H9 (cell line): ENCODE measurements at regions not wholly inside any gene's neighbourhood (a gene's known extent, or its start where the extent isn't known, plus 50 kb on each side); places are given as distances from the start of the nearest gene placed in this dataset.

Source experiments
- DNase-seq: peaks from one replicate; pipeline ENCODE4 v3.0.0-alpha.2; 2017
- H2AFZ ChIP-seq: one replicate; pipeline ENCODE4 v1.6.1; 2013; ENCODE audit warnings: mild to moderate bottlenecking, low read length, control low read depth, moderate library complexity
- H2AK5ac ChIP-seq: 2 replicates; pipeline ENCODE4 v1.6.1; 2013; ENCODE audit warnings: low read length, control low read depth, mixed read lengths; ENCODE audit not compliant: insufficient read length
- H2BK120ac ChIP-seq: one replicate; pipeline ENCODE4 v1.6.1; 2013; ENCODE audit warnings: low read depth, mild to moderate bottlenecking, low read length, control low read depth, inconsistent platforms; ENCODE audit not compliant: poor library complexity, severe bottlenecking
- H2BK12ac ChIP-seq: 2 replicates; pipeline ENCODE4 v1.6.1; 2013; ENCODE audit warnings: low read length, control low read depth, mixed read lengths, low read depth; ENCODE audit not compliant: insufficient read length
- H2BK15ac ChIP-seq: 2 replicates; pipeline ENCODE4 v1.6.1; 2013; ENCODE audit warnings: low read depth, low read length, control low read depth
- H2BK20ac ChIP-seq: one replicate; pipeline ENCODE4 v1.6.1; 2013; ENCODE audit warnings: low read depth, mild to moderate bottlenecking, low read length, control low read depth, inconsistent platforms; ENCODE audit not compliant: poor library complexity, severe bottlenecking
- H2BK5ac ChIP-seq: 2 replicates; pipeline ENCODE4 v1.6.1; 2013; ENCODE audit warnings: low read length, control low read depth, mixed read lengths; ENCODE audit not compliant: insufficient read length
- H3K14ac ChIP-seq: 2 replicates; pipeline ENCODE4 v1.6.1; 2013; ENCODE audit warnings: low read length, control low read depth; ENCODE audit not compliant: insufficient read depth
- H3K18ac ChIP-seq: 2 replicates; pipeline ENCODE4 v1.6.1; 2013; ENCODE audit warnings: low read depth, mild to moderate bottlenecking, mixed read lengths, low read length, control low read depth; ENCODE audit not compliant: insufficient read length
- H3K23ac ChIP-seq: 2 replicates; pipeline ENCODE4 v1.6.1; 2013; ENCODE audit warnings: low read length, control low read depth, mixed read lengths, low read depth; ENCODE audit not compliant: insufficient read length
- H3K23me2 ChIP-seq: 2 replicates; pipeline ENCODE4 v1.6.1; 2013; ENCODE audit warnings: low read depth, mild to moderate bottlenecking, mixed read lengths, low read length, control low read depth; ENCODE audit not compliant: insufficient read length, poor library complexity, severe bottlenecking
- H3K27ac ChIP-seq: 2 replicates; pipeline ENCODE4 v1.5.1; 2013; ENCODE audit warnings: low read length, control low read depth, mixed read lengths, low read depth; ENCODE audit not compliant: insufficient read length
- H3K27me3 ChIP-seq: 2 replicates; pipeline ENCODE4 v1.6.1; 2013; ENCODE audit warnings: low read length, control low read depth, inconsistent platforms; ENCODE audit not compliant: insufficient read depth
- H3K4ac ChIP-seq: 2 replicates; pipeline ENCODE4 v1.6.1; 2013; ENCODE audit warnings: low read depth, mild to moderate bottlenecking, control low read depth, inconsistent platforms, low read length, moderate library complexity
- H3K4me1 ChIP-seq: 2 replicates; pipeline ENCODE4 v1.6.1; 2013; ENCODE audit warnings: low read length, control low read depth, inconsistent platforms; ENCODE audit not compliant: insufficient read depth
- H3K4me2 ChIP-seq: 2 replicates; pipeline ENCODE4 v1.6.1; 2013; ENCODE audit warnings: low read length, control low read depth, mixed read lengths; ENCODE audit not compliant: insufficient read length, insufficient read depth
- H3K56ac ChIP-seq: 2 replicates; pipeline ENCODE4 v1.6.1; 2013; ENCODE audit warnings: low read depth, mild to moderate bottlenecking, mixed read lengths, low read length, control low read depth; ENCODE audit not compliant: insufficient read length
- H3K79me1 ChIP-seq: 2 replicates; pipeline ENCODE4 v1.6.1; 2013; ENCODE audit warnings: low read depth, mild to moderate bottlenecking, moderate library complexity, low read length, control low read depth, inconsistent platforms; ENCODE audit not compliant: insufficient read depth, poor library complexity, severe bottlenecking
- H3K79me2 ChIP-seq: 2 replicates; pipeline ENCODE4 v1.6.1; 2013; ENCODE audit warnings: low read length, control low read depth, inconsistent platforms; ENCODE audit not compliant: insufficient read depth
- H3K9ac ChIP-seq: 2 replicates; pipeline ENCODE4 v1.6.1; 2013; ENCODE audit warnings: low read length, control low read depth, mixed read lengths; ENCODE audit not compliant: insufficient read length; ENCODE audit errors: extremely low read depth
- H3K9me3 ChIP-seq: one replicate; pipeline ENCODE4 v1.6.1; 2013; ENCODE audit warnings: low read depth, low read length, inconsistent platforms; ENCODE audit not compliant: control insufficient read depth
- H3T11ph ChIP-seq: one replicate; pipeline ENCODE4 v1.6.1; 2013; ENCODE audit warnings: mild to moderate bottlenecking, low read length, control low read depth, inconsistent platforms
- H4K20me1 ChIP-seq: one replicate; pipeline ENCODE4 v1.6.1; 2013; ENCODE audit not compliant: control insufficient read depth, insufficient read length, insufficient read depth
- H4K5ac ChIP-seq: 2 replicates; pipeline ENCODE4 v1.6.1; 2013; ENCODE audit warnings: low read depth, mild to moderate bottlenecking, mixed read lengths, low read length, control low read depth; ENCODE audit not compliant: insufficient read length
- H4K8ac ChIP-seq: replicated peaks from 2 replicates; pipeline ENCODE4 v1.6.1; 2013; ENCODE audit warnings: low read length, control low read depth, mixed read lengths, low read depth; ENCODE audit not compliant: insufficient read length
- H4K91ac ChIP-seq: 2 replicates; pipeline ENCODE4 v1.6.1; 2013; ENCODE audit warnings: low read depth, mild to moderate bottlenecking, moderate library complexity, mixed read lengths, low read length, control low read depth; ENCODE audit not compliant: insufficient read length
- H3K27ac Mint-ChIP-seq, 3 experiments: 2 replicates in 2 of 3; 3 replicates in 1 of 3; pipeline ENCODE4 v1.8.0; 2020 to 2021; ENCODE audit warnings: mixed read lengths in 3 of 3, mild to moderate bottlenecking in 1 of 3, moderate library complexity in 1 of 3
- H3K27me3 Mint-ChIP-seq: 2 replicates; pipeline ENCODE4 v1.8.0; 2021; ENCODE audit warnings: low read depth, mild to moderate bottlenecking, moderate library complexity, mixed read lengths
- H3K36me3 Mint-ChIP-seq, 3 experiments: 2 replicates in 2 of 3; 3 replicates in 1 of 3; pipeline ENCODE4 v1.8.0; 2020 to 2021; ENCODE audit warnings: low read depth in 3 of 3, mixed read lengths in 3 of 3; ENCODE audit not compliant: insufficient read depth in 1 of 3
- H3K4me1 Mint-ChIP-seq, 2 experiments: 2 replicates each; pipeline ENCODE4 v1.8.0; 2020; ENCODE audit warnings: mixed read lengths in 2 of 2
- H3K4me3 Mint-ChIP-seq, 2 experiments: 2 replicates in 1 of 2; 3 replicates in 1 of 2; pipeline ENCODE4 v1.8.0; 2020 to 2021; ENCODE audit warnings: mild to moderate bottlenecking in 2 of 2, mixed read lengths in 2 of 2, moderate library complexity in 1 of 2
- H3K9me3 Mint-ChIP-seq, 2 experiments: 2 replicates in 1 of 2; 3 replicates in 1 of 2; pipeline ENCODE4 v1.8.0; 2020; ENCODE audit warnings: mild to moderate bottlenecking in 2 of 2, mixed read lengths in 2 of 2, moderate library complexity in 1 of 2
- CTCF ChIP-seq: fragments of 200-600 bp; sonication (generic); conservative IDR thresholded peaks from 3 replicates; pipeline ENCODE4 v1.8.0; 2021; ENCODE audit warnings: antibody characterized with exemption, mild to moderate bottlenecking
- WGBS: extraction: QIAGEN DNeasy Blood & Tissue Kit; methylation state at CpG from one replicate; pipeline ENCODE4 v1.1.7; 2013; ENCODE audit warnings: missing lambda C conversion rate, low lambda C conversion rate, mixed read lengths; ENCODE audit not compliant: insufficient read length; ENCODE audit errors: extremely low coverage; 5-methylcytosine and 5-hydroxymethylcytosine counted together

DNA sequence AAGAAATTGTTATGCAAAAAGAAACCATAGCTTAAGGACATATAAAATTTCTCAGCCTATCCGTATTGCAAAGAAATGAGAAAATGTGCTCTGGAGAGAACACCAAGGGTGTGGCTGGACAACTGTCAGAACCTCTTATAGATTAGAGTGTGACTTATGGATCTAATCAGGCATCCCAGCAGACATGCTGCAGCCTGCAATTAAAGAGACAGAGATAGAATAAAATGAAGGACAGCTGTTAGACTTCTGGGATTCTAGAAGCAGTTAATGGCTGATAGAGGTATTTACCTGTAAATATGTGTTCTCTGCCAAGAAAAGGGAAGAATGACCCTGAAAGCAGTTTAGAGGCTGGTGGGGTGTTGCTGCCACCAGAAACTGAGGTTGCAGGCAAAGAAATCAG, 160.1 kb upstream of the KIF2B start:
- H3K9me3 Mint-ChIP-seq = peaks cover 8 to 15% of the 10 kb centered on the region in 2 experiments
- no peak for DNase-seq
- Histone ChIP-seq H3K9ac (no peak overlapping the region), H3K56ac (no peak overlapping the region), H4K91ac (no peak overlapping the region), H4K5ac (no peak overlapping the region), H3K79me1 (no peaks in the 10 kb centered on the region), H2BK20ac (no peak overlapping the region), H3K23ac (no peak overlapping the region), H3K9me3 (no peaks in the 10 kb centered on the region), H3K4me1 (no peaks in the 10 kb centered on the region), H3K18ac (no peak overlapping the region), H2AK5ac (no peak overlapping the region), H2AFZ (no peak overlapping the region), H3K4me2 (no peak overlapping the region), H3T11ph (no peak overlapping the region), H2BK5ac (no peak overlapping the region), H3K79me2 (no peaks in the 10 kb centered on the region), H4K8ac (no peak overlapping the region), H4K20me1 (no peaks in the 10 kb centered on the region), H3K14ac (no peak overlapping the region), H3K27ac (no peak overlapping the region), H2BK120ac (no peak overlapping the region), H2BK15ac (no peak overlapping the region), H3K23me2 (no peaks in the 10 kb centered on the region), H3K27me3 (no peaks in the 10 kb centered on the region), H3K4ac (no peak overlapping the region), H2BK12ac (no peak overlapping the region)
- peaks cover 5 to 12% (median 9%) of the 10 kb centered on the region in 3 experiments; a peak in 6 of 7 replicates for H3K36me3 Mint-ChIP-seq
- peaks cover 3 to 5% of the 10 kb centered on the region in 2 experiments; a peak in 3 of 4 replicates for H3K4me1 Mint-ChIP-seq
- no peak overlapping the region for H3K4me3 Mint-ChIP-seq
- no CpG with 5 or more reads among the region's 1 CpG for WGBS
- no peaks in the 10 kb centered on the region for H3K27me3 Mint-ChIP-seq
- TF ChIP-seq CTCF = no peak
- H3K27ac Mint-ChIP-seq = no peak overlapping the region
